K562 (cell line): ENCODE measurements at regions not wholly inside any gene's neighbourhood (a gene's known extent, or its start where the extent isn't known, plus 50 kb on each side); places are given as distances from the start of the nearest gene placed in this dataset.

Experiments
- ATAC-seq: fragments of 200-7000 bp; cut with Tn5 transposase; 3 replicates; pipeline ENCODE4 v1.9.1; 2020; ENCODE audit warnings: moderate library complexity
- BruUV-seq: library from RNA; stranded (reverse); fragments of 400-500 nt; replicated peaks from 2 replicates; lab custom pipeline; 2021; lab: Mats Ljungman, UMichigan
- CTCF ChIA-PET: fragments of 300-600 bp; formaldehyde crosslinking; extraction: SDS; loops from one replicate; lab custom pipeline; 2021; ENCODE audit warnings: low intra/inter-chr PET ratio; lab: Yijun Ruan, JAX
- POLR2A ChIA-PET: fragments of 300-600, 350-650 bp; sonication (Branson Sonifier 250); formaldehyde crosslinking; extraction: SDS; loops from one replicate; lab custom pipeline; 2021; ENCODE audit warnings: antibody characterized with exemption, inconsistent platforms; lab: Yijun Ruan, JAX
- DNase-seq, 4 experiments: peaks; one replicate each; pipeline versions ENCODE4 v3.0.0 to v3.0.0-alpha.2; 2011 to 2018; ENCODE audit warnings: low spot score in 3 of 4, mixed read lengths in 3 of 4; ENCODE audit errors: extremely low read depth in 1 of 4
- FAIRE-seq: peaks from 2 replicates; lab custom pipeline; 2011; peaks lifted over from hg19 to GRCh38; lab: Jason Lieb, UNC
- H2AFZ ChIP-seq: 2 replicates; pipeline ENCODE4 v1.6.0; 2011; ENCODE audit warnings: low read depth, low read length, control low read depth, inconsistent platforms
- H3K27ac ChIP-seq: fragments of 200-600 bp; 3 replicates; pipeline ENCODE4 v1.8.0; 2011; ENCODE audit warnings: low read depth, mild to moderate bottlenecking, control low read depth, inconsistent platforms, low read length, moderate library complexity, mixed read lengths; ENCODE audit errors: extremely low read depth
- H3K27me3 ChIP-seq, 2 experiments: fragments of 300-600 bp in 1 of 2; 2 replicates in 1 of 2; 3 replicates in 1 of 2; pipeline versions ENCODE4 v1.6.0 to v1.8.0; 2011; ENCODE audit warnings: inconsistent platforms in 2 of 2, low read length in 2 of 2, mild to moderate bottlenecking in 1 of 2, mixed read lengths in 1 of 2, moderate library complexity in 1 of 2; ENCODE audit not compliant: control insufficient read depth in 2 of 2, insufficient read depth in 2 of 2
- H3K36me3 ChIP-seq: fragments of 300-600 bp; 3 replicates; pipeline ENCODE4 v1.8.0; 2011; ENCODE audit warnings: mild to moderate bottlenecking, low read length, inconsistent platforms; ENCODE audit not compliant: control insufficient read depth, insufficient read depth
- H3K4me1 ChIP-seq, 2 experiments: fragments of 200-600 bp in 1 of 2; replicated peaks in 1 of 2; 2 replicates in 1 of 2; 3 replicates in 1 of 2; pipeline versions ENCODE4 v1.5.1 to v1.8.0; 2011; ENCODE audit warnings: inconsistent platforms in 2 of 2, low read length in 2 of 2, mild to moderate bottlenecking in 1 of 2, mixed read lengths in 1 of 2, moderate library complexity in 1 of 2; ENCODE audit not compliant: control insufficient read depth in 2 of 2, insufficient read depth in 2 of 2
- H3K4me2 ChIP-seq: 2 replicates; pipeline ENCODE4 v1.6.1; 2011; ENCODE audit warnings: low read length, control low read depth, inconsistent platforms, mixed read lengths; ENCODE audit not compliant: insufficient read depth
- H3K4me3 ChIP-seq: fragments of 200-600 bp; sonication (generic), shearing (Covaris generic); 2 replicates; pipeline ENCODE4 v1.5.1; 2016; ENCODE audit warnings: control low read depth, inconsistent platforms
- H3K79me2 ChIP-seq: fragments of 200-600 bp; 3 replicates; pipeline ENCODE4 v1.8.0; 2011; ENCODE audit warnings: low read length, inconsistent platforms; ENCODE audit not compliant: control insufficient read depth, insufficient read depth
- H3K9ac ChIP-seq, 2 experiments: 2 replicates each; pipeline versions ENCODE4 v1.6.0 to v1.6.1; 2011; ENCODE audit warnings: low read depth in 2 of 2, low read length in 2 of 2, control low read depth in 1 of 2, inconsistent platforms in 1 of 2, mild to moderate bottlenecking in 1 of 2, mixed read lengths in 1 of 2; ENCODE audit not compliant: insufficient read depth in 1 of 2
- H3K9me1 ChIP-seq: one replicate; pipeline ENCODE4 v1.6.0; 2011; ENCODE audit warnings: inconsistent platforms, mild to moderate bottlenecking, low read length, moderate library complexity; ENCODE audit not compliant: control insufficient read depth, insufficient read depth
- H3K9me3 ChIP-seq: replicated peaks from 2 replicates; pipeline ENCODE4 v1.5.1; 2011; ENCODE audit warnings: low read depth, low read length, inconsistent platforms; ENCODE audit not compliant: control insufficient read depth, insufficient read depth
- H4K20me1 ChIP-seq: replicated peaks from 2 replicates; pipeline ENCODE4 v1.6.1; 2011; ENCODE audit warnings: low read length, inconsistent platforms, mixed read lengths; ENCODE audit not compliant: control insufficient read depth, insufficient read depth
- ADNP ChIP-seq: fragments of 200-800 bp; sonication (Bioruptor generic); IDR thresholded peaks from 2 replicates; pipeline ENCODE4 v1.6.1; 2016; ENCODE audit warnings: missing genetic modification characterization, missing compliant biosample characterization
- EHMT2 ChIP-seq: fragments of 450-650 bp; IDR thresholded peaks from 2 replicates; pipeline ENCODE4 v1.6.1; 2018; ENCODE audit warnings: antibody characterized with exemption
- ETV6 ChIP-seq, 3 experiments: fragments of 150-350 bp in 1 of 3; sonication (generic) in 1 of 3; formaldehyde crosslinking in 1 of 3; IDR thresholded peaks; 2 replicates each; pipeline versions ENCODE4 v1.6.1 to v1.8.0; 2014 to 2022; ENCODE audit warnings: borderline replicate concordance in 2 of 3, low read depth in 2 of 3, antibody characterized with exemption in 1 of 3, low read length in 1 of 3, mild to moderate bottlenecking in 1 of 3, missing genetic modification reagents in 1 of 3
- JUN ChIP-seq, 2 experiments: sonication (generic) in 1 of 2; formaldehyde crosslinking in 1 of 2; IDR thresholded peaks; 2 replicates each; pipeline versions ENCODE4 v1.6.1 to v1.8.0; 2012 to 2022; ENCODE audit warnings: borderline replicate concordance in 2 of 2, mild to moderate bottlenecking in 2 of 2, improper control_type of control experiment in 1 of 2, low read depth in 1 of 2, low read length in 1 of 2, missing genetic modification reagents in 1 of 2
- PHB2 ChIP-seq: fragments of 450-650 bp; IDR thresholded peaks from 2 replicates; pipeline ENCODE4 v1.6.1; 2017; ENCODE audit warnings: low read depth
- ZBTB9 ChIP-seq: fragments of 450-650 bp; formaldehyde crosslinking; IDR thresholded peaks from 2 replicates; pipeline ENCODE4 v1.4.0; 2020; ENCODE audit warnings: mild to moderate bottlenecking, moderate library complexity
- ZKSCAN8 ChIP-seq: fragments of 200-800 bp; sonication (Bioruptor generic); IDR thresholded peaks from 2 replicates; pipeline ENCODE4 v1.6.1; 2016; ENCODE audit warnings: missing genetic modification characterization, missing compliant biosample characterization
- WGBS: fragments of 100-300 bp; shearing (Covaris generic); methylation state at CpG from one replicate; pipeline ENCODE4 v1.1.6; 2016; ENCODE audit warnings: low coverage, mixed read lengths; ENCODE audit not compliant: insufficient coverage; ENCODE audit errors: missing lambda C conversion rate; 5-methylcytosine and 5-hydroxymethylcytosine counted together
- in situ Hi-C: fragments of 300-500 bp; cut with MboI; formaldehyde crosslinking; loops from 4 replicates; pipeline ENCODE4 v1.15.0; 2018; ENCODE audit warnings: inconsistent platforms, mixed read lengths
- intact Hi-C: fragments of 100-400 bp; cut with micrococcal nuclease; formaldehyde crosslinking; loops from 2 replicates; pipeline ENCODE4 v1.14.2; 2022
- TF ChIP-seq, protein P1 (sequence below): sonication (generic); formaldehyde crosslinking; IDR thresholded peaks from 2 replicates; pipeline ENCODE4 v1.8.0; 2022; ENCODE audit warnings: missing genetic modification reagents, mild to moderate bottlenecking, moderate library complexity, borderline replicate concordance
- TF ChIP-seq, protein P2 (sequence below): sonication (generic); formaldehyde crosslinking; IDR thresholded peaks from 2 replicates; pipeline ENCODE4 v1.9.0; 2022; ENCODE audit warnings: mild to moderate bottlenecking, missing genetic modification reagents
- TF ChIP-seq, protein P3 (sequence below): IDR thresholded peaks from 2 replicates; pipeline ENCODE4 v1.6.1; 2016; ENCODE audit warnings: missing genetic modification characterization, missing compliant biosample characterization

GRCh38 chr2:104757056-104757455, 96.9 kb upstream of the POU3F3 start:
- H3K4me3 ChIP-seq = no peak overlapping the region
- H4K20me1 ChIP-seq = no peaks in the 10 kb centered on the region
- H3K27me3 ChIP-seq = peaks cover 0 to 19% of the 10 kb centered on the region in 2 experiments; a peak in 2 of 5 replicates
- no peak for DNase-seq
- no TSS peak for BruUV-seq
- no peaks in the 10 kb centered on the region for H3K4me1 ChIP-seq
- in situ Hi-C loops = no loop called here
- ChIA-PET CTCF (no interaction called here), POLR2A (no interaction called here)
- H2AFZ ChIP-seq = no peak overlapping the region
- H3K9ac ChIP-seq = no peak overlapping the region
- no peak for ATAC-seq
- no peaks in the 10 kb centered on the region for H3K9me1 ChIP-seq
- TF ChIP-seq ETV6 (IDR thresholded peaks at IDR 0.05; ENCODE audit: borderline replicate concordance in 1 of 2, low read depth in 2 of 2, low read length in 1 of 2) = no peak
- no peak for TF ChIP-seq ETV6 (CRISPR knock-in tag; IDR thresholded peaks at IDR 0.05; ENCODE audit: borderline replicate concordance)
- no peak for TF ChIP-seq ZBTB9 (CRISPR knock-in tag)
- no peaks in the 10 kb centered on the region for H3K36me3 ChIP-seq
- intact Hi-C loops = no loop called here
- FAIRE-seq = no peak
- no peak overlapping the region for H3K4me2 ChIP-seq
- no peaks in the 10 kb centered on the region for H3K9me3 ChIP-seq
- WGBS = 1% methylated on average over 5 of the region's 5 CpGs
- no peaks in the 10 kb centered on the region for H3K79me2 ChIP-seq
- no peak overlapping the region for H3K27ac ChIP-seq

DNA sequence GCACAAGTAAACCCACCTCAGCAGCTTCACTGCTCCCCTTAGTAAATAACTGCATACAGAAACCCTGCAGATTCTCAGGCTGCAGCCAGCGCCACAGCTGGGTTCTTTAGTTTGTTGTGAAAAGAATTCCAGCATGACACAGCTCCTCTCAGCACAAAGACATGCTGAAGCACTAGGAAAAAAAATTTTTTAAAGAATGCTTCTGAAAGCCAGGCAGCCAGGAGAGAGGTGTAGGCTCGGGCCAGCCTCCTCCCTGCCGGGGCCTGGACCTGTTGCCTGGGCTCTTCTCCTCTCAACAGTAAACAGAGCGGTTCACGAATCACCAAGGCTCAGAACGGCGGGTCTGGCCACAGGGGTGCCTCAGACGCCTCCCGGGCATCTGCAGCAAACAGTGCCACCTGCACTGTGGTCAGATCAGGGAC, 95.7 kb upstream of the POU3F3 start:
- no peaks in the 10 kb centered on the region for H4K20me1 ChIP-seq
- DNase-seq (no peak), FAIRE-seq (no peak), ATAC-seq (no peak)
- POLR2A ChIA-PET = no interaction called here
- H2AFZ ChIP-seq = no peak overlapping the region
- H3K9ac ChIP-seq = no peak overlapping the region
- intact Hi-C loops = no loop called here
- no peak overlapping the region for H3K4me2 ChIP-seq
- no peaks in the 10 kb centered on the region for H3K4me1 ChIP-seq
- H3K27ac ChIP-seq = no peak overlapping the region
- BruUV-seq = no TSS peak
- in situ Hi-C loops = no loop called here
- CTCF ChIA-PET = no interaction called here
- no peaks in the 10 kb centered on the region for H3K79me2 ChIP-seq
- no peak overlapping the region for H3K4me3 ChIP-seq
- peaks cover 0 to 19% of the 10 kb centered on the region in 2 experiments; a peak in 2 of 5 replicates for H3K27me3 ChIP-seq
- 0% methylated on average over 7 of the region's 9 CpGs for WGBS
- no peaks in the 10 kb centered on the region for H3K9me1 ChIP-seq
- no peaks in the 10 kb centered on the region for H3K9me3 ChIP-seq
- H3K36me3 ChIP-seq = no peaks in the 10 kb centered on the region
- TF ChIP-seq PHB2 (no peak), ZKSCAN8 (no peak), EHMT2 (no peak), ADNP (no peak), JUN (IDR thresholded peaks at IDR 0.05; ENCODE audit: borderline replicate concordance, low read depth, low read length) (no peak), JUN (CRISPR knock-in tag; IDR thresholded peaks at IDR 0.05; ENCODE audit: borderline replicate concordance) (no peak)
- TF ChIP-seq, protein P1, sequence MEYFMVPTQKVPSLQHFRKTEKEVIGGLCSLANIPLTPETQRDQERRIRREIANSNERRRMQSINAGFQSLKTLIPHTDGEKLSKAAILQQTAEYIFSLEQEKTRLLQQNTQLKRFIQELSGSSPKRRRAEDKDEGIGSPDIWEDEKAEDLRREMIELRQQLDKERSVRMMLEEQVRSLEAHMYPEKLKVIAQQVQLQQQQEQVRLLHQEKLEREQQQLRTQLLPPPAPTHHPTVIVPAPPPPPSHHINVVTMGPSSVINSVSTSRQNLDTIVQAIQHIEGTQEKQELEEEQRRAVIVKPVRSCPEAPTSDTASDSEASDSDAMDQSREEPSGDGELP (CRISPR knock-in tag) = no peak
- TF ChIP-seq, protein P2, sequence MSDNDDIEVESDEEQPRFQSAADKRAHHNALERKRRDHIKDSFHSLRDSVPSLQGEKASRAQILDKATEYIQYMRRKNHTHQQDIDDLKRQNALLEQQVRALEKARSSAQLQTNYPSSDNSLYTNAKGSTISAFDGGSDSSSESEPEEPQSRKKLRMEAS (CRISPR knock-in tag) = no peak
- TF ChIP-seq, protein P3, sequence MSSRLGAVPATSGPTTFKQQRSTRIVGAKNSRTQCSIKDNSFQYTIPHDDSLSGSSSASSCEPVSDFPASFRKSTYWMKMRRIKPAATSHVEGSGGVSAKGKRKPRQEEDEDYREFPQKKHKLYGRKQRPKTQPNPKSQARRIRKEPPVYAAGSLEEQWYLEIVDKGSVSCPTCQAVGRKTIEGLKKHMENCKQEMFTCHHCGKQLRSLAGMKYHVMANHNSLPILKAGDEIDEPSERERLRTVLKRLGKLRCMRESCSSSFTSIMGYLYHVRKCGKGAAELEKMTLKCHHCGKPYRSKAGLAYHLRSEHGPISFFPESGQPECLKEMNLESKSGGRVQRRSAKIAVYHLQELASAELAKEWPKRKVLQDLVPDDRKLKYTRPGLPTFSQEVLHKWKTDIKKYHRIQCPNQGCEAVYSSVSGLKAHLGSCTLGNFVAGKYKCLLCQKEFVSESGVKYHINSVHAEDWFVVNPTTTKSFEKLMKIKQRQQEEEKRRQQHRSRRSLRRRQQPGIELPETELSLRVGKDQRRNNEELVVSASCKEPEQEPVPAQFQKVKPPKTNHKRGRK (tag) = no peak
